GM21447 (cell line): ENCODE measurements at regions not wholly inside any gene's neighbourhood (a gene's known extent, or its start where the extent isn't known, plus 50 kb on each side); places are given as distances from the start of the nearest gene placed in this dataset.

Experiments used
- ATAC-seq: cut with Tn5 transposase; IDR thresholded peaks from one replicate; pipeline ENCODE4 v1.9.1; 2021; ENCODE audit not compliant: unreplicated experiment

GRCh38 chr7:125675640-125676039 lies 746.0 kb upstream of the POT1 start:
- no peak for ATAC-seq

GRCh38 chr7:125675169-125675568 lies 745.5 kb upstream of the POT1 start:
- ATAC-seq = no peak

GRCh38 chr7:125670926-125671572 lies 741.4 kb upstream of the POT1 start:
- ATAC-seq = no peak

- no peak for ATAC-seq
Measured at GRCh38 chr7:125668321-125668993, 738.8 kb upstream of the POT1 start.

GRCh38 chr7:125664625-125665024 lies 735.0 kb upstream of the POT1 start:
- ATAC-seq = no peak

GRCh38 chr7:125663961-125664360 lies 734.3 kb upstream of the POT1 start:
- ATAC-seq = no peak

- no peak for ATAC-seq
Measured at GRCh38 chr7:125661677-125662076, 732.1 kb upstream of the POT1 start.

- ATAC-seq = no peak
Measured at GRCh38 chr7:125661006-125661405, 731.4 kb upstream of the POT1 start.

GRCh38 chr7:125654076-125654475 lies 724.5 kb upstream of the POT1 start:
- ATAC-seq = no peak

- no peak for ATAC-seq
Measured at GRCh38 chr7:125651823-125652528, 722.4 kb upstream of the POT1 start.

- no peak for ATAC-seq
Measured at GRCh38 chr7:125648543-125648942, 718.9 kb upstream of the POT1 start.

- ATAC-seq = no peak
Measured at GRCh38 chr7:125645770-125646169, 716.1 kb upstream of the POT1 start.

GRCh38 chr7:125644109-125644508 lies 714.5 kb upstream of the POT1 start:
- no peak for ATAC-seq

GRCh38 chr7:125643302-125643701 lies 713.7 kb upstream of the POT1 start:
- no peak for ATAC-seq

GRCh38 chr7:125641884-125642283 lies 712.3 kb upstream of the POT1 start:
- ATAC-seq = no peak

- ATAC-seq = no peak
Measured at GRCh38 chr7:125636320-125636962, 706.8 kb upstream of the POT1 start.

- no peak for ATAC-seq
Measured at GRCh38 chr7:125618516-125618915, 688.9 kb upstream of the POT1 start.

- no peak for ATAC-seq
Measured at GRCh38 chr7:125611582-125611981, 682.0 kb upstream of the POT1 start.

GRCh38 chr7:125606671-125607070 lies 677.0 kb upstream of the POT1 start:
- no peak for ATAC-seq

GRCh38 chr7:125605241-125605640 lies 675.6 kb upstream of the POT1 start:
- ATAC-seq = no peak

- ATAC-seq = no peak
Measured at GRCh38 chr7:125602441-125602840, 672.8 kb upstream of the POT1 start.

- no peak for ATAC-seq
Measured at GRCh38 chr7:125599387-125599786, 669.8 kb upstream of the POT1 start.
